MM.1S (cell line): ENCODE measurements at regions not wholly inside any gene's neighbourhood (a gene's known extent, or its start where the extent isn't known, plus 50 kb on each side); places are given as distances from the start of the nearest gene placed in this dataset.

ENCODE experiments used
- DNase-seq: peaks from one replicate; pipeline ENCODE4 v3.0.0-alpha.2; 2015
- H2AFZ ChIP-seq: fragments of 300-600 bp; sonication (generic); 2 replicates; pipeline ENCODE4 v1.6.0; 2016; ENCODE audit warnings: antibody characterized with exemption, low read length
- H3F3A ChIP-seq: fragments of 300-600 bp; sonication (generic); 2 replicates; pipeline ENCODE4 v1.6.1; 2016; ENCODE audit warnings: mild to moderate bottlenecking, antibody characterized with exemption, low read length, moderate library complexity, mixed read lengths; ENCODE audit not compliant: insufficient read depth
- H3K27ac ChIP-seq: fragments of 300-600 bp; sonication (generic); 2 replicates; pipeline ENCODE4 v1.5.1; 2016; ENCODE audit warnings: mild to moderate bottlenecking, low read length
- H3K27me3 ChIP-seq: fragments of 300-600 bp; sonication (generic); replicated peaks from 2 replicates; pipeline ENCODE4 v1.6.0; 2016; ENCODE audit warnings: low read length; ENCODE audit not compliant: insufficient read depth
- H3K36me3 ChIP-seq: fragments of 300-600 bp; sonication (generic); replicated peaks from 2 replicates; pipeline ENCODE4 v1.6.1; 2016; ENCODE audit warnings: mild to moderate bottlenecking, low read length, mixed read lengths; ENCODE audit not compliant: insufficient read depth
- H3K4me1 ChIP-seq: fragments of 300-600 bp; sonication (generic); 2 replicates; pipeline ENCODE4 v1.6.1; 2016; ENCODE audit warnings: low read length, mixed read lengths
- H3K4me2 ChIP-seq: fragments of 300-600 bp; sonication (generic); 2 replicates; pipeline ENCODE4 v1.6.0; 2016; ENCODE audit warnings: low read depth, low read length
- H3K4me3 ChIP-seq: fragments of 300-600 bp; sonication (generic); 2 replicates; pipeline ENCODE4 v1.5.1; 2016; ENCODE audit warnings: low read length, mixed read lengths
- H3K79me2 ChIP-seq: fragments of 300-600 bp; sonication (generic); 2 replicates; pipeline ENCODE4 v1.6.1; 2016; ENCODE audit warnings: mixed run types, low read length, mixed read lengths
- H3K9ac ChIP-seq: fragments of 300-600 bp; sonication (generic); 2 replicates; pipeline ENCODE4 v1.6.1; 2016; ENCODE audit warnings: low read length, mixed read lengths
- H3K9me2 ChIP-seq: fragments of 300-600 bp; sonication (generic); replicated peaks from 2 replicates; pipeline ENCODE4 v1.6.1; 2016; ENCODE audit warnings: mild to moderate bottlenecking, low read length, mixed read lengths; ENCODE audit not compliant: insufficient read depth
- H3K9me3 ChIP-seq: fragments of 300-600 bp; sonication (generic); replicated peaks from 2 replicates; pipeline ENCODE4 v1.6.1; 2016; ENCODE audit warnings: mild to moderate bottlenecking, low read length, mixed read lengths; ENCODE audit not compliant: insufficient read depth
- H4K20me1 ChIP-seq: fragments of 300-600 bp; sonication (generic); 2 replicates; pipeline ENCODE4 v1.6.1; 2016; ENCODE audit warnings: mild to moderate bottlenecking, low read length, moderate library complexity, mixed read lengths; ENCODE audit not compliant: insufficient read depth
- CTCF ChIP-seq: fragments of 300-600 bp; sonication (generic); IDR thresholded peaks from 2 replicates; pipeline ENCODE4 v1.5.1; 2016; ENCODE audit warnings: antibody characterized with exemption, low read length, mixed read lengths
- EZH2 ChIP-seq: fragments of 300-600 bp; sonication (generic); optimal IDR thresholded peaks from 2 replicates; pipeline ENCODE3; 2017; ENCODE audit warnings: low read depth, mild to moderate bottlenecking, antibody characterized with exemption, low read length, mixed read lengths
- EZH2phosphoT487 ChIP-seq: fragments of 300-600 bp; sonication (generic); IDR thresholded peaks from 2 replicates; pipeline ENCODE4 v1.6.1; 2018; ENCODE audit warnings: antibody characterized with exemption, low read length

GRCh38 chr11:134993691-134994243 is 581.7 kb upstream of the B3GAT1 start:
- Histone ChIP-seq H3F3A (no peaks in the 10 kb centered on the region), H3K36me3 (no peaks in the 10 kb centered on the region), H3K9ac (no peak overlapping the region), H3K4me2 (no peak overlapping the region), H3K79me2 (no peaks in the 10 kb centered on the region), H3K4me3 (no peak overlapping the region), H4K20me1 (no peaks in the 10 kb centered on the region), H3K9me2 (no peaks in the 10 kb centered on the region), H2AFZ (no peak overlapping the region), H3K9me3 (no peaks in the 10 kb centered on the region), H3K27ac (no peak overlapping the region), H3K4me1 (no peaks in the 10 kb centered on the region), H3K27me3 (no peaks in the 10 kb centered on the region)
- TF ChIP-seq EZH2 (no peak), CTCF (no peak), EZH2phosphoT487 (no peak)
- DNase-seq: no peak

- no peak overlapping the region for H3K4me3 ChIP-seq
- no peaks in the 10 kb centered on the region for H3K79me2 ChIP-seq
- no peaks in the 10 kb centered on the region for H3K9me3 ChIP-seq
- TF ChIP-seq EZH2 (no peak), CTCF (no peak), EZH2phosphoT487 (no peak)
- H3F3A ChIP-seq: no peaks in the 10 kb centered on the region
- H2AFZ ChIP-seq: no peak overlapping the region
- H3K4me1 ChIP-seq: no peaks in the 10 kb centered on the region
- no peak overlapping the region for H3K27ac ChIP-seq
- no peaks in the 10 kb centered on the region for H3K27me3 ChIP-seq
- no peaks in the 10 kb centered on the region for H4K20me1 ChIP-seq
- H3K36me3 ChIP-seq: no peaks in the 10 kb centered on the region
- no peak overlapping the region for H3K4me2 ChIP-seq
- H3K9me2 ChIP-seq: no peaks in the 10 kb centered on the region
- H3K9ac ChIP-seq: no peak overlapping the region
- DNase-seq: no peak
Measured at GRCh38 chr11:134992981-134993380, 580.9 kb upstream of the B3GAT1 start.

- Histone ChIP-seq H3K79me2 (no peaks in the 10 kb centered on the region), H3K9me3 (no peaks in the 10 kb centered on the region), H3K27me3 (no peaks in the 10 kb centered on the region), H4K20me1 (no peaks in the 10 kb centered on the region), H3K4me3 (no peak overlapping the region), H3K9ac (no peak overlapping the region), H3K9me2 (no peaks in the 10 kb centered on the region), H3K27ac (no peak overlapping the region), H2AFZ (no peak overlapping the region), H3K4me2 (no peak overlapping the region), H3K4me1 (no peaks in the 10 kb centered on the region), H3K36me3 (no peaks in the 10 kb centered on the region), H3F3A (no peaks in the 10 kb centered on the region)
- TF ChIP-seq CTCF (no peak), EZH2 (no peak), EZH2phosphoT487 (no peak)
- DNase-seq: no peak
Measured at GRCh38 chr11:134988495-134988894, 576.5 kb upstream of the B3GAT1 start.
